NCI-H146 (cell line): ENCODE measurements at regions not wholly inside any gene's neighbourhood (a gene's known extent, or its start where the extent isn't known, plus 50 kb on each side); places are given as distances from the start of the nearest gene placed in this dataset.

Source experiments
- DNase-seq: peaks from one replicate; lab custom pipeline; 2025; lab: John Stamatoyannopoulos, UW

DNA sequence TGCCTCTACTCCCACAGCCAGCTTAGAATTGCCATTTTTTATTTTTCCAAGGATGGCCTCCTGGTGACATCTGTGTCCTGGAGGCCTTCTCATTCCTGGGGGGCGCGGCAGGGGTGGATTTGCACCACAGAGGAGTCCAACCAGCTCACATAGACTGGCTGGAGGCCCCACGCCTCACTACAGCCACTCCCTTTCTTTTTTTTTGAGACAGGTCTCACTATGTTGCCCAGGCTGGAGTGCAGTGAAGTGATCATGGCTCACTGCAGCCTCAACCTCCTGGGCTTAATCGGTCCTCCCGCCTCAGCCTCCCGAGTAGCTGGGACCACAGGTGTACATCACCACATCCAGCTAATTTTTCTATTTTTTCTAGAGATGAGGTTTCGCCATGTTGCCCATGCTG lies 57.6 kb upstream of the DOCK1 start:
- no peak for DNase-seq

DNA sequence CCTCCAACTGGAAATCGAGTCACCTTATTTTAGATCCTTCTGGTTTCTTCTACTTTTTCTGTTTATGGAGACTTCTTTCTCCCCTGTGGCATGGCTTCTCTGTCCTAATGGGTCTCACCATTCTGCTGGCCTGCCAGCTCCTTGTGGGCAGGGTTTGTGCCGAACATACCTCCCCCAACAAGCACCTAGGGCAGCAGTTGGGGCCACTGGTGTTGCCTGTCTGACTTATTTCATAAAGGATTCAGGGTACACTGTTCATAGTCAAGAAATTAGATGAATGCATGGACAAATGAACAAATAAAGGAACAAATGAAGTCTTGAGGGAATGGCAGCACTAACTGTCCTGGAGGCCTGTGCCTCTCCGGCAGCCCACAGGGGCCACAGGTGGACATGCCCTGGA lies 55.6 kb upstream of the DOCK1 start:
- DNase-seq = no peak

DNA sequence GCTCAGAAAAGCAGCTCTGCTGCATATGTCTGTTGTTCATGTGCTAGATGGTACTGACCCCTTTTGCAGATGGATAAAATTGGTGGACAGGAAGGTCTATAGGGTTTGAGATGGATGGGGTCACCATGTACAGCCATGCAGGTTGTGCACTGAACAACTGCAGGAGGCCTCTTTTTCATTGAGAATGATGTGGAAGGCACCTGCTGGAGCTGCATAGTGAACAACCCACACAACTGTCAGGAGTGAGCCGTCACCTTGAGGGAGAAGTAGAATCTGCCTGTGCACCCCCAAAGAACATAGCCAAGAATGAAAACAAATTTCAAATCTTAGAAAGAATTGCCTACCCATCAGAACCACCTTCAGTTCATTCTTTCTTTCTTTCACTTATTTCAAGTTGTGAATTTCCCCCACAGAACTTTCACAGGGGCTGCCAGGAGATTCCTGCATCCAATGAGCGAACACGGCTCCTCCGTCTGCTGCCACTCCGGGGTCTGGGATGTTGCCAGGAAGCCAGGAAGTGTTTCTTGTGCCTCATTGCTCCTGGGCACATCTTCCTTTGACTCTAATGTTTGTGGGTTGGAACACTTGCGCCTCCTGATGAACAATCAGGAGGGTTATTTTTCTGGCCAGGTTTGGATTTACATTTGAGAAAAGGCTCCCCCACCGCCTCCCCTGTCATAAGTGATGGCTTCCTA lies 53.7 kb upstream of the DOCK1 start:
- DNase-seq = no peak

DNA sequence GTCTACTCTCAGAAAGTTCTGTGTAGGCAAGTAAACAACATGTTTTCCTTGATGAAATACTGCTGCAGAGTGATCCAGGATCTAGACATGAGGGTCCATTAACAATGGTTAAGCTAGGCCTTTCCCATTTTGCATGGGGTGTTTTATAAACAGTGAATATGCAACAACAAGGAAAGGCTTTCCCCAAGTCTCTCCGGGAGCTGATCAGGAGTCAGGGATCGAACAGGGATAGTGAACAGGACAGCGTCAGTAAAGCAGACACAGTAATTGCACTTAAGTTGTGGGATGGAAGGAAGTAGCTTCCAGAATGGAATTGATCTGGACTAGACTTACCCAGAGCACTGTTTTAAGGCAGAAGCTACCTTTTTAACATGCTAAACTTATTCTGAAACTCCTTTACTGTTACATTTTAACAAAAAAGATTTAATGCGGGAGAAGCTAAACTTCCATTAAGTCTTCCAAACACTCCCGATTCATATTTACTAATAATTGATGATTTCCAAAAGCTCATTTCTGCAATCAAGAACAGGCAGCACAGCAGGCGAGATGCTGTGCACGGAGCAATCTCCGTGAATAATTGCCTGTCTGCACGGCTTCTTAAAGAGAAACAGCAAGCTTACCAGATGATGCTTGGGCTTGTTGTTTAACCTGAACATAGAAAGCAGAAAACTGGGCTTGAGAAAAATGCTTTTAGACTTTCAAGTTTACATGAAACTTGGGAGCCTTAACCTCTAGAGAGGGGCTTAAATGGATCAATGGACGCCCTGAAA lies 50.3 kb upstream of the DOCK1 start:
- DNase-seq = no peak
